ENCODE measurements at regions not wholly inside any gene's neighbourhood (a gene's known extent, or its start where the extent isn't known, plus 50 kb on each side); places are given as distances from the start of the nearest gene placed in this dataset.

DNA sequence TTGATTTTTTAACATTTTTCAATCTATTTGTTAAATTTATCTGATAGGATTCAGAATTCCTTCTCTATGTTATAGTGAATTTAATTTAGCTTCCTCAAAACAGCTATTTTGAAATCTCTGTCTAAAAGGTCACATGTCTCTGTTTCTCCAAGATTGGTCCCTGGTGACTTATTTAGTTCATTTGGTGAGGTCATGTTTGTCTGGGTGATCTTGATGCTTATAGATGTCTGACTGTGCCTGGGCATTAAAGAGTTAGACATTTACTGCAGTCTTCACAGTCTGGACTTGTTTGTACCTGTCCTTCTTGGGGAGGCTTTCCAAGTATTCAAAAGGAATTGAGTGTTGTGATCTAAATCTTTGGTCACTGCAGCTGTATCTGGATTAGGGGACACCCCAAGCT lies 169.5 kb upstream of the C2CD4B start:
- TF ChIP-seq, protein P1, sequence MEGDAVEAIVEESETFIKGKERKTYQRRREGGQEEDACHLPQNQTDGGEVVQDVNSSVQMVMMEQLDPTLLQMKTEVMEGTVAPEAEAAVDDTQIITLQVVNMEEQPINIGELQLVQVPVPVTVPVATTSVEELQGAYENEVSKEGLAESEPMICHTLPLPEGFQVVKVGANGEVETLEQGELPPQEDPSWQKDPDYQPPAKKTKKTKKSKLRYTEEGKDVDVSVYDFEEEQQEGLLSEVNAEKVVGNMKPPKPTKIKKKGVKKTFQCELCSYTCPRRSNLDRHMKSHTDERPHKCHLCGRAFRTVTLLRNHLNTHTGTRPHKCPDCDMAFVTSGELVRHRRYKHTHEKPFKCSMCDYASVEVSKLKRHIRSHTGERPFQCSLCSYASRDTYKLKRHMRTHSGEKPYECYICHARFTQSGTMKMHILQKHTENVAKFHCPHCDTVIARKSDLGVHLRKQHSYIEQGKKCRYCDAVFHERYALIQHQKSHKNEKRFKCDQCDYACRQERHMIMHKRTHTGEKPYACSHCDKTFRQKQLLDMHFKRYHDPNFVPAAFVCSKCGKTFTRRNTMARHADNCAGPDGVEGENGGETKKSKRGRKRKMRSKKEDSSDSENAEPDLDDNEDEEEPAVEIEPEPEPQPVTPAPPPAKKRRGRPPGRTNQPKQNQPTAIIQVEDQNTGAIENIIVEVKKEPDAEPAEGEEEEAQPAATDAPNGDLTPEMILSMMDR (conservative IDR thresholded peaks at IDR 0.05; ENCODE audit: low read depth, low read length), result no peak
- TF ChIP-seq EZH2 (IDR thresholded peaks at IDR 0.05; ENCODE audit: borderline replicate concordance, low read depth, low read length, poor library complexity, severe bottlenecking), result no peak

Data from A673 (cell line).